ENCODE measurements at regions not wholly inside any gene's neighbourhood (a gene's known extent, or its start where the extent isn't known, plus 50 kb on each side); places are given as distances from the start of the nearest gene placed in this dataset.

DNA sequence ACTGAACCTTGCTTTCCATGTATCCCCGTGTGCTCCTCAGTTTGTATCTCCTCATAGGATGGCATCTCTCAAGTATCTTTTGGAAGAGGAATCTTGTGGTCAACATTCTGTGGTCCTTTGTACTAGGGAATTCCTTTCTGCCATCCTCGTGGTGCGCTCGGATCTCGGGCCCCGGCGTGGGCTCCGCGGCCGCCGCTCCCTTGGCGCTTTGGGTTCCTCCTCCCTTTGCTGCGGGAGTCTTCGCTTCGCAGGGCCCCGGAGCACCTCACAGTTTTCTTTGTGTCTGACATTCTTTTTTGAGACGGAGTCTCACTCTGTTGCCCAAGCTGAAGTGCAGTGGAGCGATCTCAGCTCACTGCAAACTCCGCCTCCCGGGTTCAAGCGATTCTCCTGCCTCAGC is 264.7 kb downstream of the IRS2 start:
- H3K79me2 ChIP-seq (ENCODE audit: insufficient read depth, low read length): no peaks in the 10 kb centered on the region
- H3K27ac ChIP-seq (ENCODE audit: low read depth, low read length, poor library complexity, severe bottlenecking): no peak overlapping the region
- no peaks in the 10 kb centered on the region for H3K36me3 ChIP-seq (ENCODE audit: insufficient read depth, low read length)
- no peak overlapping the region for H3K4me3 ChIP-seq (ENCODE audit: low read depth, low read length, poor library complexity, severe bottlenecking)
- H3K9me3 ChIP-seq (ENCODE audit: low read length): no peaks in the 10 kb centered on the region
- H3K9me2 ChIP-seq (ENCODE audit: low read depth, low read length): no peaks in the 10 kb centered on the region
- no peak overlapping the region for H3K9ac ChIP-seq (ENCODE audit: low read length)
- H3K27me3 ChIP-seq (ENCODE audit: insufficient read depth, low read length): no peaks in the 10 kb centered on the region
- no peak overlapping the region for H3K4me2 ChIP-seq (ENCODE audit: low read length)
- no peak for TF ChIP-seq CTCF (IDR thresholded peaks at IDR 0.05; ENCODE audit: low read length)
- no peak for TF ChIP-seq EZH2 (IDR thresholded peaks at IDR 0.05; ENCODE audit: borderline replicate concordance, low read length)
- no peaks in the 10 kb centered on the region for H3K4me1 ChIP-seq (ENCODE audit: insufficient read depth, low read length, severe bottlenecking)
- no peaks in the 10 kb centered on the region for H4K20me1 ChIP-seq (ENCODE audit: insufficient read depth, low read length)
- H3F3A ChIP-seq (ENCODE audit: insufficient read depth, low read length): no peaks in the 10 kb centered on the region
- H2AFZ ChIP-seq (ENCODE audit: low read length): no peak overlapping the region

GRCh38 chr13:109517517-109517916 is 268.9 kb downstream of the IRS2 start:
- H3K4me3 ChIP-seq (ENCODE audit: low read depth, low read length, poor library complexity, severe bottlenecking): no peak overlapping the region
- no peak overlapping the region for H3K4me2 ChIP-seq (ENCODE audit: low read length)
- H4K20me1 ChIP-seq (ENCODE audit: insufficient read depth, low read length): no peaks in the 10 kb centered on the region
- H2AFZ ChIP-seq (ENCODE audit: low read length): no peak overlapping the region
- H3K79me2 ChIP-seq (ENCODE audit: insufficient read depth, low read length): no peaks in the 10 kb centered on the region
- no peaks in the 10 kb centered on the region for H3K9me2 ChIP-seq (ENCODE audit: low read depth, low read length)
- no peaks in the 10 kb centered on the region for H3K27me3 ChIP-seq (ENCODE audit: insufficient read depth, low read length)
- no peaks in the 10 kb centered on the region for H3K4me1 ChIP-seq (ENCODE audit: insufficient read depth, low read length, severe bottlenecking)
- H3K27ac ChIP-seq (ENCODE audit: low read depth, low read length, poor library complexity, severe bottlenecking): no peak overlapping the region
- no peaks in the 10 kb centered on the region for H3K9me3 ChIP-seq (ENCODE audit: low read length)
- H3K36me3 ChIP-seq (ENCODE audit: insufficient read depth, low read length): no peaks in the 10 kb centered on the region
- H3K9ac ChIP-seq (ENCODE audit: low read length): no peak overlapping the region
- no peaks in the 10 kb centered on the region for H3F3A ChIP-seq (ENCODE audit: insufficient read depth, low read length)
- TF ChIP-seq CTCF (IDR thresholded peaks at IDR 0.05; ENCODE audit: low read length): no peak
- TF ChIP-seq EZH2 (IDR thresholded peaks at IDR 0.05; ENCODE audit: borderline replicate concordance, low read length): no peak

DNA sequence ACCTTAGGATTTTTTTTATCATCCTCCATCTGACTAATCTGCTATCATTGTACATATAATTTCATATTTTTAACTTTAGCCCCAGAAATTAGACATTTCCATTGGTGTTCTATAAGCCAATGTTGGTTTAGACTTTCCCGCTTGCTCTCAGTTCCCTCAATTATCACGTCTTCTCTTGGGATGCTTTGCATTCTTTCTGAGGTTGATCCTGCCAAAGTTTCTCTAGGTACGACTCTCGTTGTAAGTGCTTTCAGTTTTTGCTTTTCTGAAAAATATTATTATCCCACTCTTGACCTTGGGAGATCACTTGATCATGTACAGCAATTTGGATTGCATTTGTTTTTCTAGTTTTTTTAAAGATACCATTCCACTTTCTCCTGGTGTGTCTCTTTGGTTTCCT is 270.2 kb downstream of the IRS2 start:
- Histone ChIP-seq H3K9me3 (ENCODE audit: low read length) (no peaks in the 10 kb centered on the region), H3K36me3 (ENCODE audit: insufficient read depth, low read length) (no peaks in the 10 kb centered on the region), H3K4me3 (ENCODE audit: low read depth, low read length, poor library complexity, severe bottlenecking) (no peak overlapping the region), H3K4me1 (ENCODE audit: insufficient read depth, low read length, severe bottlenecking) (no peaks in the 10 kb centered on the region), H4K20me1 (ENCODE audit: insufficient read depth, low read length) (no peaks in the 10 kb centered on the region), H3K79me2 (ENCODE audit: insufficient read depth, low read length) (no peaks in the 10 kb centered on the region), H3K9ac (ENCODE audit: low read length) (no peak overlapping the region), H3K27ac (ENCODE audit: low read depth, low read length, poor library complexity, severe bottlenecking) (no peak overlapping the region), H2AFZ (ENCODE audit: low read length) (no peak overlapping the region), H3K27me3 (ENCODE audit: insufficient read depth, low read length) (no peaks in the 10 kb centered on the region), H3F3A (ENCODE audit: insufficient read depth, low read length) (no peaks in the 10 kb centered on the region), H3K9me2 (ENCODE audit: low read depth, low read length) (no peaks in the 10 kb centered on the region), H3K4me2 (ENCODE audit: low read length) (no peak overlapping the region)
- TF ChIP-seq CTCF (IDR thresholded peaks at IDR 0.05; ENCODE audit: low read length) (no peak), EZH2 (IDR thresholded peaks at IDR 0.05; ENCODE audit: borderline replicate concordance, low read length) (no peak)
